ENCODE measurements at regions not wholly inside any gene's neighbourhood (a gene's known extent, or its start where the extent isn't known, plus 50 kb on each side); places are given as distances from the start of the nearest gene placed in this dataset.

DNA sequence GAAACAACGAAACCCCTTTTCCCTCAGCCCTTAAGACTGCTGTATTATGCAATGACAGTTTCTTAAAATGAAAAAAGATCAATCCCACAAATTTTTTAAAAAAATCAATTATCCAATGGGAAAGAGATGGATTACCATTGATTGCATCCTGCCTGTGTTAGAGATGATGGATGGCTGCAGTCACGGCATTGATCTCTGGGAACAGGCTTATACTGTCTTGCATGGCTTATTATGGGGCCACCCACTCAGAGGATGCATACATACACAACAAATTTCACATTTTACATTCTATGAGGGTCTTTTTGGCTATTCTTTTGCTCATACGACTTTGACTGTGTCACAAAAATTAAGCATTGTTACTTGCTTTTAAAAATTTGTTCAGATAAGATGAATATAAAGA is 724.3 kb downstream of the HDGFL1 start:
- DNase-seq, result no peak
- H3K4me1 ChIP-seq, result no peaks in the 10 kb centered on the region
- no peak overlapping the region for H3K4me3 ChIP-seq
- 30% methylated on average over 3 of the region's 3 CpGs for whole genome bisulfite sequencing, 2 donors
- no peaks in the 10 kb centered on the region for H3K9me3 ChIP-seq
- ATAC-seq, result no peak
- H3K27ac ChIP-seq, result no peak overlapping the region
- H3K36me3 ChIP-seq (replicated peaks in 1 of 2; ENCODE audit: insufficient read depth in 1 of 2, low read depth in 2 of 2), result no peaks in the 10 kb centered on the region
- no peak for TF ChIP-seq POLR2A (IDR thresholded peaks at IDR 0.05)
- TF ChIP-seq, protein P1, sequence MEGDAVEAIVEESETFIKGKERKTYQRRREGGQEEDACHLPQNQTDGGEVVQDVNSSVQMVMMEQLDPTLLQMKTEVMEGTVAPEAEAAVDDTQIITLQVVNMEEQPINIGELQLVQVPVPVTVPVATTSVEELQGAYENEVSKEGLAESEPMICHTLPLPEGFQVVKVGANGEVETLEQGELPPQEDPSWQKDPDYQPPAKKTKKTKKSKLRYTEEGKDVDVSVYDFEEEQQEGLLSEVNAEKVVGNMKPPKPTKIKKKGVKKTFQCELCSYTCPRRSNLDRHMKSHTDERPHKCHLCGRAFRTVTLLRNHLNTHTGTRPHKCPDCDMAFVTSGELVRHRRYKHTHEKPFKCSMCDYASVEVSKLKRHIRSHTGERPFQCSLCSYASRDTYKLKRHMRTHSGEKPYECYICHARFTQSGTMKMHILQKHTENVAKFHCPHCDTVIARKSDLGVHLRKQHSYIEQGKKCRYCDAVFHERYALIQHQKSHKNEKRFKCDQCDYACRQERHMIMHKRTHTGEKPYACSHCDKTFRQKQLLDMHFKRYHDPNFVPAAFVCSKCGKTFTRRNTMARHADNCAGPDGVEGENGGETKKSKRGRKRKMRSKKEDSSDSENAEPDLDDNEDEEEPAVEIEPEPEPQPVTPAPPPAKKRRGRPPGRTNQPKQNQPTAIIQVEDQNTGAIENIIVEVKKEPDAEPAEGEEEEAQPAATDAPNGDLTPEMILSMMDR (IDR thresholded peaks at IDR 0.05), result no peak
- intact Hi-C loops (cut with DNase I), result no loop called here
- H3K27me3 ChIP-seq, result no peaks in the 10 kb centered on the region

DNA sequence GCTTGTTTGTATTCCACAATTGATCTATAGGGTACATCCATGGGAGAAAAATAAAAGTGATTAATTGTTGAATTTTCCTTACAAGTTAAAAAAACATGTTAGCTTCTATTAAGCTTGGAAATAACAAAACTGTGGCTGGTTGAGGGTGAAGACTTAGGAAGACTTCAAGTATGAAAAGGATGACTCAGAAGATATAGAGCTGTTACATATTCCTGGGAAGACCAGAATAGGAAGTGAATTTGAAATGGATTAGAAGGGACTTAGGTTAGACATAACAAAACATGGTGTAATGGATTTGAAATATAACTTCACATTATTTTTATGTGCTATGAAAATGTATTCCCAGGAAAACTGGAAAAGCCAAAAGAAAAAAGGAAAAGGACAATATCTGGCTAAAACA is 732.2 kb downstream of the HDGFL1 start:
- Histone ChIP-seq H3K27ac (no peak overlapping the region), H3K9me3 (no peaks in the 10 kb centered on the region), H3K4me3 (no peak overlapping the region), H3K4me1 (no peaks in the 10 kb centered on the region), H3K27me3 (no peaks in the 10 kb centered on the region), H3K36me3 (replicated peaks in 1 of 2; ENCODE audit: insufficient read depth in 1 of 2, low read depth in 2 of 2) (no peaks in the 10 kb centered on the region)
- intact Hi-C loops (cut with DNase I), result no loop called here
- ATAC-seq (no peak), DNase-seq (no peak)
- TF ChIP-seq POLR2A (IDR thresholded peaks at IDR 0.05), result no peak
- TF ChIP-seq, protein P1 (IDR thresholded peaks at IDR 0.05), result no peak

DNA sequence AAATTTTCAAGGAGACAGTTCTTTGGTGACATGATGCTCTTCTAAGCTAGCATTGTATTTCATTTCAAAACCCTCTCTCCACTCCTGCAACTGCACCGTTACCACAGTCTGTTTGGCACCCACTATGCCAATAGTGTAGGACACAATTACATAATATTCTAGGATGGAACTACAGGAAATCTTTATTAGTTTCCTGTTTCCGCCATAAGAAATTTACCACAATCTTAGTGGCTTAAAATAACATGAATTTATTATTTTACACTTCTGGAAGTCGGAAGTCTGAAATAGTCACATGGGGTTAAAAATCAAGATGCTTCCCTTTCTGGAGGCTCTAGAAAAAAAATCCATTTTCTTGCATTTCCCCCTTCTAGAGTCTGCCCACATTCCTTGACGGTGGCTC is 733.1 kb downstream of the HDGFL1 start:
- DNase-seq, result no peak
- Histone ChIP-seq H3K9me3 (no peaks in the 10 kb centered on the region), H3K36me3 (replicated peaks in 1 of 2; ENCODE audit: insufficient read depth in 1 of 2, low read depth in 2 of 2) (no peaks in the 10 kb centered on the region), H3K27me3 (no peaks in the 10 kb centered on the region), H3K4me3 (no peak overlapping the region), H3K27ac (no peak overlapping the region), H3K4me1 (no peaks in the 10 kb centered on the region)
- WGBS, 2 donors, result 62 to 65% methylated on average over 4 of the region's 4 CpGs
- ATAC-seq, result no peak
- intact Hi-C loops (cut with DNase I), result no loop called here
- TF ChIP-seq POLR2A (IDR thresholded peaks at IDR 0.05), result no peak
- TF ChIP-seq, protein P1 (IDR thresholded peaks at IDR 0.05), result no peak

DNA sequence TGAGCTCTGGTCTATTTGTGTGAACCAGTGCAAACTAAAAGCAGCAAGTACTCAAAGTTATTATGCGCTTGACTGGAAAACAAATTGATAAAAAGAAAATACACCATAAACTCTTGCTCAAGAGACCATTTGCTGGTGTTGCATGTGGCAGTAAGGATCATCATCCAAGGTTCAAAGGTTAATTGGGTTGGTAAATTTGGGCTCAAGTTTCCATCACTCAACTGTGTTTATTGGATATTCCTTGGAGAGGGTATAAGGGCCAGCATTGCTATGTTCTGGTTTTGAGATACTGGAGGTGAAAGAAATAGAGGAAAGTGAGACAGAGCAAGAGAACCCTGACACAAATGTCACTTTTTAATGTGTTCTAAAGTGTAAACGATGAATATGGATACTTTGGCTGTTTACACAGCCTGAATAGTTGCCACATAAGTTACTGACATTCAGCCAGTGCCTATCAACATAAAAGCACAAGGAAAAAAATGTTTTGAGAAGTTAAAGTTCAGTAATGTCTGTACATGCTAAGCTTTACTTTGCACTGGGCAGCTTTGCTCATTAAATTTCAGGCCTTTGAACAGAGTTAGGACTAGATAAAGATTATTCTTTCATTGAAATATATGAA is 736.1 kb downstream of the HDGFL1 start:
- ATAC-seq (no peak), DNase-seq (no peak)
- no peak overlapping the region for H3K4me3 ChIP-seq
- H3K9me3 ChIP-seq, result no peaks in the 10 kb centered on the region
- H3K36me3 ChIP-seq (replicated peaks in 1 of 2; ENCODE audit: insufficient read depth in 1 of 2, low read depth in 2 of 2), result no peaks in the 10 kb centered on the region
- intact Hi-C loops (cut with DNase I), result no loop called here
- no peak overlapping the region for H3K27ac ChIP-seq
- TF ChIP-seq, protein P1 (IDR thresholded peaks at IDR 0.05), result no peak
- no peak for TF ChIP-seq POLR2A (IDR thresholded peaks at IDR 0.05)
- peaks cover 4% of the 10 kb centered on the region for H3K4me1 ChIP-seq
- WGBS, 2 donors, result 52 to 54% methylated on average over 2 of the region's 2 CpGs
- H3K27me3 ChIP-seq, result no peaks in the 10 kb centered on the region

DNA sequence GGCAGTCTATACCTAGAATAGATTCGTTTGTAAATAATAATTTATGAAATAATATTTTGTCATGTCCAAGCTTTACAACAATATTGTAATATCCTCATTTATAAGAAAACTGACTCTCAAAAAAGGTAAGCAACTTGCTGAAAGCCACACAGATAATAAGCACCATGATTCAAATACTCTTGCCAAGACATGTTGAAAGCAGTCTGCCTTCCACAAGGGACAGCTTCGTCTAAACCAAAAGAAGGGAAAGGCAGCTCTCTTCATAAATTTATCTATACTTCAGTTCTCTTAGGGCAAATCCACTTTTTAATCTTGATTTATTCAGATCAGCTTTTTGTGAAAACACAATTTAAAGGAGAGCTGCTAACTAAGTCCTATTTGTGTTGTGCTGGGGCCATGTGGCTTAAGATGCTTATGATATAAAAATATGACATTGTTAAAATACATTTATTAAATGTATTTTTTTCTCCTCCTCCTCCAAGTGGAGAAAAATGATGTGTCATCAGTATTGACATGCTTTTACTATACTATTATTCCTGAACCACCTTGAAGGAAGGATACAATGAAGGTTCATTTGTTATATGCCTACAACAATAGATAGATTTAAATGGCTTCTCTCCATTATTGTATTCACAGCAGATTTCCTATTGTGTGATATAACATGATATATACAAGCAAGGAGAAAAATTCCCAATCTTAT is 737.0 kb downstream of the HDGFL1 start:
- Histone ChIP-seq H3K27ac (no peak overlapping the region), H3K9me3 (no peaks in the 10 kb centered on the region), H3K4me3 (no peak overlapping the region), H3K36me3 (replicated peaks in 1 of 2; ENCODE audit: insufficient read depth in 1 of 2, low read depth in 2 of 2) (no peaks in the 10 kb centered on the region), H3K27me3 (no peaks in the 10 kb centered on the region), H3K4me1 (peaks cover 4% of the 10 kb centered on the region)
- WGBS, 2 donors, result 55% methylated on average over 2 of the region's 2 CpGs
- ATAC-seq (no peak), DNase-seq (no peak)
- intact Hi-C loops (cut with DNase I), result no loop called here
- TF ChIP-seq POLR2A (IDR thresholded peaks at IDR 0.05), result no peak
- TF ChIP-seq, protein P1 (IDR thresholded peaks at IDR 0.05), result no peak
